Hematopoietic multipotent progenitor cell (in vitro differentiated cells): ENCODE measurements at regions not wholly inside any gene's neighbourhood (a gene's known extent, or its start where the extent isn't known, plus 50 kb on each side); places are given as distances from the start of the nearest gene placed in this dataset.
A peak's percentile ranks its signal among the peaks of the same experiment; 100 is the strongest.
"Not testable (repeated sequence)": the region's sequence is repeated elsewhere in the genome, so short reads cannot be mapped to it uniquely, and the experiment has no call there.

ENCODE experiments used
- DNase-seq, 3 donors: peaks; one replicate each; pipeline ENCODE4 v3.0.0-alpha.2; 2011 to 2015; ENCODE audit warnings: low read depth in 2 of 3, low spot score in 2 of 3

- DNase-seq, result peak in 2 of 3 donors; percentile 21 to 71
Observed at GRCh38 chr4:155025762-155026457, 182.5 kb upstream of the NPY2R start.

GRCh38 chr4:155026715-155027114 is 181.7 kb upstream of the NPY2R start:
- DNase-seq, result no peak

- no peak for DNase-seq
Observed at GRCh38 chr4:155032521-155033229, 175.8 kb upstream of the NPY2R start.

GRCh38 chr4:155033604-155034003 is 174.8 kb upstream of the NPY2R start:
- no peak for DNase-seq

- no peak for DNase-seq
Observed at GRCh38 chr4:155037031-155037430, 171.4 kb upstream of the NPY2R start.

GRCh38 chr4:155038459-155038858 is 170.0 kb upstream of the NPY2R start:
- DNase-seq, result no peak

- no peak for DNase-seq
Observed at GRCh38 chr4:155039162-155039561, 169.3 kb upstream of the NPY2R start.

- no peak for DNase-seq
Observed at GRCh38 chr4:155040031-155040430, 168.4 kb upstream of the NPY2R start.

- no peak for DNase-seq
Observed at GRCh38 chr4:155042014-155042413, 166.4 kb upstream of the NPY2R start.

- DNase-seq, result not testable (repeated sequence)
Observed at GRCh38 chr4:155044251-155044650, 164.2 kb upstream of the NPY2R start.

- DNase-seq, result no peak
Observed at GRCh38 chr4:155047755-155048154, 160.7 kb upstream of the NPY2R start.

GRCh38 chr4:155054042-155054441 is 154.4 kb upstream of the NPY2R start:
- DNase-seq, result not testable (repeated sequence)

- DNase-seq, result no peak
Observed at GRCh38 chr4:155060419-155060818, 148.0 kb upstream of the NPY2R start.

GRCh38 chr4:155060873-155061272 is 147.6 kb upstream of the NPY2R start:
- no peak for DNase-seq

- DNase-seq, result no peak
Observed at GRCh38 chr4:155062948-155063347, 145.5 kb upstream of the NPY2R start.

GRCh38 chr4:155064934-155065333 is 143.5 kb upstream of the NPY2R start:
- not testable (repeated sequence) for DNase-seq

GRCh38 chr4:155066871-155067270 is 141.6 kb upstream of the NPY2R start:
- no peak for DNase-seq

GRCh38 chr4:155071962-155072361 is 136.5 kb upstream of the NPY2R start:
- no peak for DNase-seq

GRCh38 chr4:155072417-155072816 is 136.0 kb upstream of the NPY2R start:
- no peak for DNase-seq

GRCh38 chr4:155073852-155074251 is 134.6 kb upstream of the NPY2R start:
- DNase-seq, result no peak

GRCh38 chr4:155076256-155076785 is 132.1 kb upstream of the NPY2R start:
- DNase-seq, result no peak
